ENCODE measurements at regions not wholly inside any gene's neighbourhood (a gene's known extent, or its start where the extent isn't known, plus 50 kb on each side); places are given as distances from the start of the nearest gene placed in this dataset.

GRCh38 chr1:170789063-170789462 is 125.1 kb downstream of the PRRX1 start:
- Mint-ChIP-seq H3K9me3 (no peaks in the 10 kb centered on the region), H3K4me3 (no peak overlapping the region), H3K4me1 (0 out of 3 replicates have a peak, but pooled peaks cover 4% of the 10 kb centered on the region), H3K27me3 (ENCODE audit: insufficient read depth, low read depth, poor library complexity) (no peaks in the 10 kb centered on the region), H3K36me3 (ENCODE audit: low read depth) (no peaks in the 10 kb centered on the region), H3K27ac (no peak overlapping the region)
- Histone ChIP-seq H3K4me1 (ENCODE audit: insufficient read depth) (no peaks in the 10 kb centered on the region), H3K27ac (ENCODE audit: low read depth) (no peak overlapping the region), H3K9me2 (ENCODE audit: insufficient read depth) (no peaks in the 10 kb centered on the region), H3K4me2 (no peak overlapping the region), H3F3A (replicated peaks; ENCODE audit: low read depth) (no peaks in the 10 kb centered on the region), H3K36me3 (ENCODE audit: insufficient read depth) (no peaks in the 10 kb centered on the region), H3K27me3 (ENCODE audit: insufficient read depth) (no peaks in the 10 kb centered on the region), H3K79me2 (replicated peaks; ENCODE audit: insufficient read depth) (no peaks in the 10 kb centered on the region), H3K4me3 (no peak overlapping the region), H4K20me1 (replicated peaks; ENCODE audit: insufficient read depth) (no peaks in the 10 kb centered on the region), H2AFZ (no peak overlapping the region)
- DNase-seq (ENCODE audit: low spot score) (no peak), ATAC-seq (no peak)
- TF ChIP-seq POLR2AphosphoS5 (IDR thresholded peaks at IDR 0.05; ENCODE audit: low read depth) (no peak), REST (IDR thresholded peaks at IDR 0.05; ENCODE audit: unreplicated experiment) (no peak), CTCF (conservative IDR thresholded peaks at IDR 0.05; ENCODE audit: low read depth in 2 of 2) (no peak), NANOG (IDR thresholded peaks at IDR 0.05; ENCODE audit: borderline replicate concordance) (no peak), EZH2 (IDR thresholded peaks at IDR 0.05; ENCODE audit: low read depth, unreplicated experiment) (no peak), ETS1 (IDR thresholded peaks at IDR 0.05) (no peak), ZNF114 (CRISPR knock-in tag; IDR thresholded peaks at IDR 0.05) (no peak)
- TF ChIP-seq, protein P1, sequence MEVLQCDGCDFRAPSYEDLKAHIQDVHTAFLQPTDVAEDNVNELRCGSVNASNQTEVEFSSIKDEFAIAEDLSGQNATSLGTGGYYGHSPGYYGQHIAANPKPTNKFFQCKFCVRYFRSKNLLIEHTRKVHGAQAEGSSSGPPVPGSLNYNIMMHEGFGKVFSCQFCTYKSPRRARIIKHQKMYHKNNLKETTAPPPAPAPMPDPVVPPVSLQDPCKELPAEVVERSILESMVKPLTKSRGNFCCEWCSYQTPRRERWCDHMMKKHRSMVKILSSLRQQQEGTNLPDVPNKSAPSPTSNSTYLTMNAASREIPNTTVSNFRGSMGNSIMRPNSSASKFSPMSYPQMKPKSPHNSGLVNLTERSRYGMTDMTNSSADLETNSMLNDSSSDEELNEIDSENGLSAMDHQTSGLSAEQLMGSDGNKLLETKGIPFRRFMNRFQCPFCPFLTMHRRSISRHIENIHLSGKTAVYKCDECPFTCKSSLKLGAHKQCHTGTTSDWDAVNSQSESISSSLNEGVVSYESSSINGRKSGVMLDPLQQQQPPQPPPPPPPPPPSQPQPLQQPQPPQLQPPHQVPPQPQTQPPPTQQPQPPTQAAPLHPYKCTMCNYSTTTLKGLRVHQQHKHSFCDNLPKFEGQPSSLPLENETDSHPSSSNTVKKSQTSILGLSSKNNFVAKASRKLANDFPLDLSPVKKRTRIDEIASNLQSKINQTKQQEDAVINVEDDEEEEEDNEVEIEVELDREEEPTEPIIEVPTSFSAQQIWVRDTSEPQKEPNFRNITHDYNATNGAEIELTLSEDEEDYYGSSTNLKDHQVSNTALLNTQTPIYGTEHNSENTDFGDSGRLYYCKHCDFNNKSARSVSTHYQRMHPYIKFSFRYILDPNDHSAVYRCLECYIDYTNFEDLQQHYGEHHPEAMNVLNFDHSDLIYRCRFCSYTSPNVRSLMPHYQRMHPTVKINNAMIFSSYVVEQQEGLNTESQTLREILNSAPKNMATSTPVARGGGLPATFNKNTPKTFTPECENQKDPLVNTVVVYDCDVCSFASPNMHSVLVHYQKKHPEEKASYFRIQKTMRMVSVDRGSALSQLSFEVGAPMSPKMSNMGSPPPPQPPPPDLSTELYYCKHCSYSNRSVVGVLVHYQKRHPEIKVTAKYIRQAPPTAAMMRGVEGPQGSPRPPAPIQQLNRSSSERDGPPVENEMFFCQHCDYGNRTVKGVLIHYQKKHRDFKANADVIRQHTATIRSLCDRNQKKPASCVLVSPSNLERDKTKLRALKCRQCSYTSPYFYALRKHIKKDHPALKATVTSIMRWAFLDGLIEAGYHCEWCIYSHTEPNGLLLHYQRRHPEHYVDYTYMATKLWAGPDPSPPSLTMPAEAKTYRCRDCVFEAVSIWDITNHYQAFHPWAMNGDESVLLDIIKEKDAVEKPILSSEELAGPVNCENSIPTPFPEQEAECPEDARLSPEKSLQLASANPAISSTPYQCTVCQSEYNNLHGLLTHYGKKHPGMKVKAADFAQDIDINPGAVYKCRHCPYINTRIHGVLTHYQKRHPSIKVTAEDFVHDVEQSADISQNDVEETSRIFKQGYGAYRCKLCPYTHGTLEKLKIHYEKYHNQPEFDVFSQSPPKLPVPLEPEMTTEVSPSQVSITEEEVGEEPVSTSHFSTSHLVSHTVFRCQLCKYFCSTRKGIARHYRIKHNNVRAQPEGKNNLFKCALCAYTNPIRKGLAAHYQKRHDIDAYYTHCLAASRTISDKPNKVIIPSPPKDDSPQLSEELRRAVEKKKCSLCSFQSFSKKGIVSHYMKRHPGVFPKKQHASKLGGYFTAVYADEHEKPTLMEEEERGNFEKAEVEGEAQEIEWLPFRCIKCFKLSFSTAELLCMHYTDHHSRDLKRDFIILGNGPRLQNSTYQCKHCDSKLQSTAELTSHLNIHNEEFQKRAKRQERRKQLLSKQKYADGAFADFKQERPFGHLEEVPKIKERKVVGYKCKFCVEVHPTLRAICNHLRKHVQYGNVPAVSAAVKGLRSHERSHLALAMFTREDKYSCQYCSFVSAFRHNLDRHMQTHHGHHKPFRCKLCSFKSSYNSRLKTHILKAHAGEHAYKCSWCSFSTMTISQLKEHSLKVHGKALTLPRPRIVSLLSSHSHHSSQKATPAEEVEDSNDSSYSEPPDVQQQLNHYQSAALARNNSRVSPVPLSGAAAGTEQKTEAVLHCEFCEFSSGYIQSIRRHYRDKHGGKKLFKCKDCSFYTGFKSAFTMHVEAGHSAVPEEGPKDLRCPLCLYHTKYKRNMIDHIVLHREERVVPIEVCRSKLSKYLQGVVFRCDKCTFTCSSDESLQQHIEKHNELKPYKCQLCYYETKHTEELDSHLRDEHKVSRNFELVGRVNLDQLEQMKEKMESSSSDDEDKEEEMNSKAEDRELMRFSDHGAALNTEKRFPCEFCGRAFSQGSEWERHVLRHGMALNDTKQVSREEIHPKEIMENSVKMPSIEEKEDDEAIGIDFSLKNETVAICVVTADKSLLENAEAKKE (CRISPR knock-in tag; IDR thresholded peaks at IDR 0.05) = no peak

Data from GM23338 (cell line).